ENCODE measurements at regions not wholly inside any gene's neighbourhood (a gene's known extent, or its start where the extent isn't known, plus 50 kb on each side); places are given as distances from the start of the nearest gene placed in this dataset.

- H3K4me3 Mint-ChIP-seq, result no peak overlapping the region
Observed at GRCh38 chr3:43197181-43197580, 89.2 kb upstream of the SNRK start.

DNA sequence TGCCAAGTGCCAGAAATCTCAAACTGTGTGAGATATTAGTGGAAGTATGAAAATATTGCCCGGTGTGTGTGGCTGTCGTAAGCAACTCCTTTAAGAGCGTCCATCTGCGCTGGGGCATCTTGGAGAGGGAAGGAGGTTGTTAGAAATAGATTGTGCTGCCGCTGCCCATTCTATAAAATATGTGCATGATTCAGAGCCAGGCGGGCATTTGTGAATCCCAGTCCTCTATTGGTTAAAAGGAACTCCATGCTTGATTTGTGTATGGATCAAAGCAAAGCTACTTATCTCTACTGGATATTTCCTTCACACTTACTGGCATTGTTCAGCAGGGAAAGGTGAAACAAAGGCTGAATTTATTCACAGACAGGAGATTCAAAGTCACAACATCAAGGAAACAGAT is 89.6 kb upstream of the SNRK start:
- Mint-ChIP-seq H3K36me3 (no peaks in the 10 kb centered on the region), H3K27ac (peak overlapping the region; percentile 68), H3K9me3 (ENCODE audit: low read depth) (no peaks in the 10 kb centered on the region), H3K4me1 (ENCODE audit: low read depth) (peaks cover 84% of the 10 kb centered on the region), H3K4me3 (peak overlapping the region; percentile 17), H3K27me3 (no peaks in the 10 kb centered on the region)

More at GRCh38 chr3:43197181-43197580, 89.2 kb upstream of the SNRK start:
- H3K4me1 Mint-ChIP-seq (ENCODE audit: low read depth), result peaks cover 80% of the 10 kb centered on the region
- H3K27ac Mint-ChIP-seq, result no peak overlapping the region
- H3K36me3 Mint-ChIP-seq, result no peaks in the 10 kb centered on the region
- H3K27me3 Mint-ChIP-seq, result no peaks in the 10 kb centered on the region
- H3K9me3 Mint-ChIP-seq (ENCODE audit: low read depth), result no peaks in the 10 kb centered on the region

- H3K9me3 Mint-ChIP-seq (ENCODE audit: low read depth), result no peaks in the 10 kb centered on the region
- peaks cover 85% of the 10 kb centered on the region for H3K4me1 Mint-ChIP-seq (ENCODE audit: low read depth)
Observed at GRCh38 chr3:43195115-43195498, 89.2 kb upstream of the POMGNT2 start.

GRCh38 chr3:43194490-43195114 is 88.7 kb upstream of the POMGNT2 start:
- peaks cover 5% of the 10 kb centered on the region for H3K36me3 Mint-ChIP-seq

More at GRCh38 chr3:43195115-43195498, 89.2 kb upstream of the POMGNT2 start:
- Mint-ChIP-seq H3K27ac (peak overlapping the region; percentile 89), H3K27me3 (no peaks in the 10 kb centered on the region), H3K4me3 (peak overlapping the region; percentile 12), H3K36me3 (peaks cover under 1% of the 10 kb centered on the region)

DNA sequence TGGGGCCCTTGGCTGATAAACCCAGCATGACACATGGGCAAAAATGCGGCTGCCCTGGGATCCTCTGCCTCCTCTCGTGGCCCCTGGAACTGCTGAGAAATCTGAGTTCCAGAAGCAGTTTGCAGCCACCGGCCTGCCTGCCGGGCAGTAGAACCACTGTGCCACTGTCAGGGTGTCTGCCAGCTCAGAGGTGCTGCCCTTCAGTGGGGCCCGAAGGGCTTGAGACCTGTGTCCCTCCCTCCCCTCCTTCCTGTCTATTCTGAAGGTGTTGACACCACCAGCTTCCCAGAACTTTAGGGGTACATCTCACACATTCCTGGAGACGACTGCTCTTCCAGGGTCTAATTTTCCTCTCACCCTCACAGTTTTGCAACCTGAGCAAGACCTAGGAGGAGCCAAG is 88.2 kb upstream of the POMGNT2 start:
- Mint-ChIP-seq H3K4me1 (ENCODE audit: low read depth) (peaks cover 79% of the 10 kb centered on the region), H3K27me3 (no peaks in the 10 kb centered on the region), H3K27ac (peak overlapping the region; percentile 89), H3K36me3 (peaks cover 6% of the 10 kb centered on the region), H3K9me3 (ENCODE audit: low read depth) (no peaks in the 10 kb centered on the region), H3K4me3 (peak overlapping the region; percentile 12)

More at GRCh38 chr3:43194490-43195114, 88.7 kb upstream of the POMGNT2 start:
- Mint-ChIP-seq H3K9me3 (ENCODE audit: low read depth) (no peaks in the 10 kb centered on the region), H3K27ac (peak overlapping the region; percentile 89), H3K4me1 (ENCODE audit: low read depth) (peaks cover 83% of the 10 kb centered on the region), H3K27me3 (no peaks in the 10 kb centered on the region), H3K4me3 (peak overlapping the region; percentile 12)

- peak overlapping the region; percentile 58 for H3K27ac Mint-ChIP-seq
- no peaks in the 10 kb centered on the region for H3K27me3 Mint-ChIP-seq
- H3K9me3 Mint-ChIP-seq (ENCODE audit: low read depth), result peaks cover 11% of the 10 kb centered on the region
- peaks cover 60% of the 10 kb centered on the region for H3K4me1 Mint-ChIP-seq (ENCODE audit: low read depth)
- H3K36me3 Mint-ChIP-seq, result peaks cover 16% of the 10 kb centered on the region
- no peak overlapping the region for H3K4me3 Mint-ChIP-seq
Observed at GRCh38 chr3:43192028-43192427, 86.1 kb upstream of the POMGNT2 start.

DNA sequence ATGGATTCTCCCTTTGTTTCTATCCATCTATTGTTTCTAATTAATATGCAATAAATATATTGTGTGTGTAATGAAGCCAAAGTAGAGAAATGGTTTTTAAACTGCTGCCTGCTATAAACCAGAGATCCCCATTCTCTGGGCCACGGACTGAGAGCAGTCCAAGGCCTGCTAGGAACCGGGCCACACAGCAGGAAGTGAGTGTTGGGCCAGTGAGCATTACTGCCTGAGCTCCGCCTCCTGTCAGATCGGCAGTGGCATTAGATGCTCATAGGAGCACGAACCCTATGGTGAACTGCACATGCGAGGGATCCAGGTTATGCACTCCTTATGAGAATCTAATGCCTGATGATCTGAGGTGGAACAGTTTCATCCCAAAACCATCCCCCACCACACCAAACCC is 85.2 kb upstream of the POMGNT2 start:
- Mint-ChIP-seq H3K27me3 (no peaks in the 10 kb centered on the region), H3K36me3 (peaks cover 16% of the 10 kb centered on the region), H3K4me1 (ENCODE audit: low read depth) (peaks cover 57% of the 10 kb centered on the region), H3K9me3 (ENCODE audit: low read depth) (peaks cover 11% of the 10 kb centered on the region), H3K4me3 (no peak overlapping the region), H3K27ac (no peak overlapping the region)

DNA sequence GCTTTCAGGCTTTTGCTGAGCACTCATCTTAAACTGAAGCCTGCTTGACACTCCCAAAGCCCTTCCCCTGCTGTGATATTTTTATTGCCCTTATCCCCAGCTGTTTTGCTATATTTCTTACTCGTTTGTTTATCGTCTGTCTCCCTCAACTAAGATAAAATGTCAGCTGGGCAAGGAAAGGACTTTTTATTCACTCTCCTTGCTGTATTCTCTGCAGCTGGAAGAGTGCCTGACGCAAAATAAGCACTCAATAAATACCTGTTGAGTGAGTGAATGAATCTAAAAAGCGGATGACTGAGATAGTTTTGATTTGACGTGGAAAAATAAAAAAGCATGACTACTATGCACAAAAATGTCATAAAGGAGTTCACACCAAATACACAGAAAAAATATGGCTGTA is 84.8 kb upstream of the POMGNT2 start:
- H3K4me3 Mint-ChIP-seq, result no peak overlapping the region
- H3K27me3 Mint-ChIP-seq, result no peaks in the 10 kb centered on the region
- peaks cover 16% of the 10 kb centered on the region for H3K36me3 Mint-ChIP-seq
- no peak overlapping the region for H3K27ac Mint-ChIP-seq
- peaks cover 11% of the 10 kb centered on the region for H3K9me3 Mint-ChIP-seq (ENCODE audit: low read depth)
- H3K4me1 Mint-ChIP-seq (ENCODE audit: low read depth), result peaks cover 55% of the 10 kb centered on the region

- no peaks in the 10 kb centered on the region for H3K27me3 Mint-ChIP-seq
- H3K9me3 Mint-ChIP-seq (ENCODE audit: low read depth), result peaks cover 11% of the 10 kb centered on the region
- H3K36me3 Mint-ChIP-seq, result peaks cover 16% of the 10 kb centered on the region
- no peak overlapping the region for H3K27ac Mint-ChIP-seq
- peaks cover 33% of the 10 kb centered on the region for H3K4me1 Mint-ChIP-seq (ENCODE audit: low read depth)
- H3K4me3 Mint-ChIP-seq, result no peak overlapping the region
Observed at GRCh38 chr3:43187836-43188479, 82.1 kb upstream of the POMGNT2 start.

GRCh38 chr3:43185983-43186314 is 80.1 kb upstream of the POMGNT2 start:
- Mint-ChIP-seq H3K27ac (no peak overlapping the region), H3K9me3 (ENCODE audit: low read depth) (peaks cover 11% of the 10 kb centered on the region), H3K4me3 (no peak overlapping the region), H3K4me1 (ENCODE audit: low read depth) (peaks cover 30% of the 10 kb centered on the region), H3K36me3 (peaks cover 16% of the 10 kb centered on the region), H3K27me3 (no peaks in the 10 kb centered on the region)

DNA sequence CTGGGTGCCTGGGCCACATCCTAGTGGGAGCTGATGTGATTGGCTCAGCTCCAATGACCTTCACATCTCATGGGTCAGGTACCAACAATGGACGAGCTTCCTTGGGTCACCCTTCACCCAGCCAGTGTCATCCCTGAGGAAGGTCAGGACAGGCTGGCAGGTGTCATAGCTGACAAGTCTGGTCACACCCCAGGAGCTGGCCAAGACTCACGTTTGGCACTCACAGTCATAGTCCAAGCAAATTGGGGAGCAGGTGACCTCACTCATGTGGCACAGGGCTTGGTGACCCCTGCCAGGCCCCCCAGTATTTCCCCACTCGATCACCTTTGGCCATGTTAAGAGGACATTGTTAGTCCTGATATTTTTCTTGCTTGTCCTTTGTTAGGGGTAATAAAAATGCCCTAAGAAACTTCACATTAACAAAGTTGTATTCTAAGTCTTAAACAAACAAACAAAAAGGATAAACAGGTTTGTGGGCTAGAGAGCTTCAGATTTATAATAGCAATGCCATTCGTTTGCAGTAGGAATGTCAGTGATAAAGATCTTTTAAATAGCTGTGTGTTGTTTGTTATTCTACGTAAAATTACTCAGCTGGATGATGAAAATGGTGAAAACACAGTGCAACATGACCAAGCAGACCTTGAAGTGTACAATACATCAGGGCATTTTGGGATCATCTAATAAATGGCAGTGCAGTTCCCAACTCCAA is 79.5 kb upstream of the POMGNT2 start:
- H3K9me3 Mint-ChIP-seq (ENCODE audit: low read depth), result peaks cover 11% of the 10 kb centered on the region
- peaks cover 33% of the 10 kb centered on the region for H3K4me1 Mint-ChIP-seq (ENCODE audit: low read depth)
- no peak overlapping the region for H3K4me3 Mint-ChIP-seq
- no peaks in the 10 kb centered on the region for H3K27me3 Mint-ChIP-seq
- no peak overlapping the region for H3K27ac Mint-ChIP-seq
- H3K36me3 Mint-ChIP-seq, result peaks cover 16% of the 10 kb centered on the region

DNA sequence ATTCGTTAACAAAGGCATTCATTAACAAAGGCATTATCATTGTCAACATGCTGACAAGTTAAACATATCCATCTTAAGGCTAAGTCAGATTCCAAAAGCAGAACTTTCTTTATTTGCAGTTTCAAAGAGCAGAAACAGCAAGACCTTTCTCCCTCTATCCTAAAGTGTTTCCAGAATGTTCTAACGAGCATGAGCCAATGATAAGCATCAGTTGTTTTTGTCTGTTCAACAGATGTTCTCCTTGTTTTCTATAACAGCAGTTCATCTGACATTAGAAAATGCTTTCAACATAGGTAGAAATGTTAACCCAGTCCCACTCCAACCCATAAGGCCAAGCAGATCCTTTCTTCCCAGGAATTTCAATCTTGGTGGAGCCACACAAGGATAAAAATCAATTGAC is 77.6 kb upstream of the POMGNT2 start:
- Mint-ChIP-seq H3K27me3 (no peaks in the 10 kb centered on the region), H3K4me3 (no peak overlapping the region), H3K4me1 (ENCODE audit: low read depth) (peaks cover 53% of the 10 kb centered on the region), H3K9me3 (ENCODE audit: low read depth) (peaks cover 10% of the 10 kb centered on the region), H3K36me3 (peaks cover 7% of the 10 kb centered on the region), H3K27ac (no peak overlapping the region)

DNA sequence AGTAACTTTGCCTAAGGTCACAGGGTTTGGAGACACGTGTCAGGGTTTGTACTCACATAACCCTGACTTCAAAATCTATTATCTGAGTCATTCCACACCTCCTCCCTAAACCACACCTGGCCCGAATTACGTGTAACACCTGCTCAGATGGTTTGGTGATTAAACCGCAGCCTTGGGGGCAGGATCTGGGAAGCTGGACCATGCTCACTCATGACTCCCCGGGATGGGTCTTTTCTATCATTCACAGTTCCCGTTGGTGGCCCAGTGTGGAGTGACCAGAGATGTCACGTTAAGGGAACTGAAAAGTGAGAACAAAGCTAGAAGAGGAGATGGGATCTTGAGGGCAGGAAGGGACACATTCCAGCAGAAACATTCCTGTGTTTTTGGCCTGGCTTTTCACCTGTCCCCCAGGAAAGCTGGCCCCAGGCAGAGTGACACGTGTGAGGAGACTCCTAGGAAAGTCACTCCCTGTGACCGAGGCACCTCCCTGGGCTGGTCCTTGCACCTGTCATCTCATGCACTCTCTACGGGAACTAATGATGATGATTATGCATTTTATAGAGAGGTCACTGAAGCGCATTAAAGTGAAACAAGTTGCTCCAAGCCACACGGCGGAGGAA is 75.4 kb upstream of the POMGNT2 start:
- Mint-ChIP-seq H3K27ac (peak overlapping the region; percentile 85), H3K36me3 (no peaks in the 10 kb centered on the region), H3K9me3 (ENCODE audit: low read depth) (no peaks in the 10 kb centered on the region), H3K4me3 (peak overlapping the region; percentile 66), H3K27me3 (no peaks in the 10 kb centered on the region), H3K4me1 (ENCODE audit: low read depth) (peaks cover 60% of the 10 kb centered on the region)

GRCh38 chr3:43180694-43181093 is 74.8 kb upstream of the POMGNT2 start:
- H3K36me3 Mint-ChIP-seq, result no peaks in the 10 kb centered on the region
- no peaks in the 10 kb centered on the region for H3K9me3 Mint-ChIP-seq (ENCODE audit: low read depth)
- no peaks in the 10 kb centered on the region for H3K27me3 Mint-ChIP-seq
- peak overlapping the region; percentile 78 for H3K4me3 Mint-ChIP-seq
- H3K4me1 Mint-ChIP-seq (ENCODE audit: low read depth), result peaks cover 57% of the 10 kb centered on the region
- peak overlapping the region; percentile 85 for H3K27ac Mint-ChIP-seq

- peaks cover 57% of the 10 kb centered on the region for H3K4me1 Mint-ChIP-seq (ENCODE audit: low read depth)
Observed at GRCh38 chr3:43180027-43180426, 74.1 kb upstream of the POMGNT2 start.

More at GRCh38 chr3:43180027-43180426, 74.1 kb upstream of the POMGNT2 start:
- Mint-ChIP-seq H3K27me3 (no peaks in the 10 kb centered on the region), H3K4me3 (peak overlapping the region; percentile 78), H3K27ac (peak overlapping the region; percentile 85), H3K9me3 (ENCODE audit: low read depth) (no peaks in the 10 kb centered on the region), H3K36me3 (no peaks in the 10 kb centered on the region)
